ENCODE measurements at regions not wholly inside any gene's neighbourhood (a gene's known extent, or its start where the extent isn't known, plus 50 kb on each side); places are given as distances from the start of the nearest gene placed in this dataset.

DNA sequence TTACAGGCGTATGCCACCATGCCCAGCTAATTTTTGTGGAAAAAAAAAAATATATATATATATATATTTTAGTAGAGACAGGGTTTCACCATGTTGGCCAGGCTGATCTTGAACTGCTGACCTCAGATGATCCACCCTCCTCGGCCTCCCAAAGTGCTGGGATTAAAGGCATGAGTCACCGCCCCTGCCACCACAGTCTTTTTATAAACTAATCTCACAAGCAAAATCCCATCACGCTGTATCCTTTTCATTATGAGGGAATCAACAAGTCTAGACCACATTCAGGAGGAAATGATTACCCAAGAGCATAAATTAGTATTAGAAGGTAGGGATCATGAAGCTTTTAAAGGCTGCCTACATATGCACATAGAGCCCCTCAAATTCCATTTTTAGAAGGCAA, 210.6 kb upstream of the NBEA start:
- H3K4me2 ChIP-seq (ENCODE audit: insufficient read depth, low read length), result no peak overlapping the region
- no peak for FAIRE-seq
- H3K27me3 ChIP-seq (ENCODE audit: control insufficient read depth in 2 of 2, insufficient read depth in 2 of 2, low read length in 2 of 2), result no peaks in the 10 kb centered on the region
- no peaks in the 10 kb centered on the region for H3K9me3 ChIP-seq (replicated peaks; ENCODE audit: control insufficient read depth, insufficient read depth, low read length)
- dilution Hi-C loops (cut with MboI; ENCODE audit: extremely low pct_ligation_motif_present, low sequenced_read_pairs) (no loop called here), intact Hi-C loops (cut with micrococcal nuclease) (no loop called here)
- no peaks in the 10 kb centered on the region for H3K79me2 ChIP-seq (ENCODE audit: control insufficient read depth, insufficient read depth, low read length)
- no peaks in the 10 kb centered on the region for H3K4me1 ChIP-seq (ENCODE audit: control insufficient read depth, extremely low read depth, insufficient read depth, low read length)
- H4K20me1 ChIP-seq (replicated peaks; ENCODE audit: control insufficient read depth, extremely low read depth, insufficient read depth, low read length), result no peaks in the 10 kb centered on the region
- H3K4me3 ChIP-seq (replicated peaks in 1 of 3; ENCODE audit: insufficient read depth in 1 of 3, low read depth in 1 of 3, low read length in 3 of 3), result no peak overlapping the region
- ChIA-PET CTCF (no interaction called here), POLR2A (interaction anchor here (0.7 kb wide), 1 partner anchor 212 kb away, joined by 7 read pairs; no protein-coding TSS in a partner anchor)
- no peak for TF ChIP-seq GATA2 (IDR thresholded peaks at IDR 0.05; ENCODE audit: insufficient read depth, insufficient read length, low read depth, low read length)
- TF ChIP-seq, protein P1, sequence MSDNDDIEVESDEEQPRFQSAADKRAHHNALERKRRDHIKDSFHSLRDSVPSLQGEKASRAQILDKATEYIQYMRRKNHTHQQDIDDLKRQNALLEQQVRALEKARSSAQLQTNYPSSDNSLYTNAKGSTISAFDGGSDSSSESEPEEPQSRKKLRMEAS (IDR thresholded peaks at IDR 0.05; ENCODE audit: insufficient read depth, insufficient read length), result no peak
- no peak for TF ChIP-seq EZH2 (IDR thresholded peaks at IDR 0.05; ENCODE audit: borderline replicate concordance, low read depth, low read length, severe bottlenecking)
- TF ChIP-seq FOS (IDR thresholded peaks at IDR 0.05; ENCODE audit: borderline replicate concordance, insufficient read depth, low read length), result no peak
- TF ChIP-seq POLR2AphosphoS5 (IDR thresholded peaks at IDR 0.05; ENCODE audit: insufficient read depth, low read depth, low read length), result no peak
- TF ChIP-seq JUN (IDR thresholded peaks at IDR 0.05; ENCODE audit: borderline replicate concordance, insufficient read depth, insufficient read length, low read depth), result no peak
- TF ChIP-seq MYC (IDR thresholded peaks at IDR 0.05; ENCODE audit: low read depth, low read length), result no peak
- TF ChIP-seq, protein P2, sequence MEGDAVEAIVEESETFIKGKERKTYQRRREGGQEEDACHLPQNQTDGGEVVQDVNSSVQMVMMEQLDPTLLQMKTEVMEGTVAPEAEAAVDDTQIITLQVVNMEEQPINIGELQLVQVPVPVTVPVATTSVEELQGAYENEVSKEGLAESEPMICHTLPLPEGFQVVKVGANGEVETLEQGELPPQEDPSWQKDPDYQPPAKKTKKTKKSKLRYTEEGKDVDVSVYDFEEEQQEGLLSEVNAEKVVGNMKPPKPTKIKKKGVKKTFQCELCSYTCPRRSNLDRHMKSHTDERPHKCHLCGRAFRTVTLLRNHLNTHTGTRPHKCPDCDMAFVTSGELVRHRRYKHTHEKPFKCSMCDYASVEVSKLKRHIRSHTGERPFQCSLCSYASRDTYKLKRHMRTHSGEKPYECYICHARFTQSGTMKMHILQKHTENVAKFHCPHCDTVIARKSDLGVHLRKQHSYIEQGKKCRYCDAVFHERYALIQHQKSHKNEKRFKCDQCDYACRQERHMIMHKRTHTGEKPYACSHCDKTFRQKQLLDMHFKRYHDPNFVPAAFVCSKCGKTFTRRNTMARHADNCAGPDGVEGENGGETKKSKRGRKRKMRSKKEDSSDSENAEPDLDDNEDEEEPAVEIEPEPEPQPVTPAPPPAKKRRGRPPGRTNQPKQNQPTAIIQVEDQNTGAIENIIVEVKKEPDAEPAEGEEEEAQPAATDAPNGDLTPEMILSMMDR (IDR thresholded peaks at IDR 0.05; ENCODE audit: extremely low read depth in 1 of 2, insufficient read depth in 1 of 2, low read depth in 1 of 2, low read length in 2 of 2), result no peak
- TF ChIP-seq POLR2A (IDR thresholded peaks at IDR 0.05; ENCODE audit: low read depth, low read length), result no peak
- no peak overlapping the region for H2AFZ ChIP-seq (ENCODE audit: low read depth, low read length)
- no TSS peak for BruUV-seq (replicated peaks)
- H3K9me1 ChIP-seq (replicated peaks; ENCODE audit: control insufficient read depth, extremely low read depth, insufficient read depth, low read length), result no peaks in the 10 kb centered on the region
- H3K27ac ChIP-seq (ENCODE audit: insufficient read depth, low read depth, low read length), result no peak overlapping the region
- no peak overlapping the region for H3K9ac ChIP-seq (replicated peaks; ENCODE audit: extremely low read depth, insufficient read depth, low read length)
- H3K36me3 ChIP-seq (ENCODE audit: control insufficient read depth in 2 of 2, extremely low read depth in 1 of 2, insufficient read depth in 2 of 2, low read length in 2 of 2), result no peaks in the 10 kb centered on the region
- no peak for DNase-seq (ENCODE audit: low read depth, low spot score)
